ENCODE measurements at regions not wholly inside any gene's neighbourhood (a gene's known extent, or its start where the extent isn't known, plus 50 kb on each side); places are given as distances from the start of the nearest gene placed in this dataset.

DNA sequence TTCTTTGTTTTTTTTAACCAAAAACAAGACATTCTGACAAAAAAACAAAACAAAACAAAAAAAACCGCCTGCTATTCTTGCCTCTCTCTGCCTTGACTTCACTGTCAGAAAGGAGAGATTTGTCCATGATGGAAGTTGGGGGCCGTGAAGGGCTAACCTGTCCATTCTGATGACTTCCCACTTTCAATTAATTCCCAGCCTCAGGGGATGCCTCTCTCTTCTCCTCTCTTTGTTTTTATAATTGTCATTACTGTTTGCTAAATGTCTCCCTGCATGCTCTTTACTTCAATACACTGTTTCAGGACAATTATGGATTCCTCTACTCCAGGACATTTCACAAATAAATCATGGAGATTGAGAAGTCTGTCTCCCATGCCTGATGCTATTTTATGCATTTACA, 130.5 kb upstream of the CNR1 start:
- TF ChIP-seq, protein P1, sequence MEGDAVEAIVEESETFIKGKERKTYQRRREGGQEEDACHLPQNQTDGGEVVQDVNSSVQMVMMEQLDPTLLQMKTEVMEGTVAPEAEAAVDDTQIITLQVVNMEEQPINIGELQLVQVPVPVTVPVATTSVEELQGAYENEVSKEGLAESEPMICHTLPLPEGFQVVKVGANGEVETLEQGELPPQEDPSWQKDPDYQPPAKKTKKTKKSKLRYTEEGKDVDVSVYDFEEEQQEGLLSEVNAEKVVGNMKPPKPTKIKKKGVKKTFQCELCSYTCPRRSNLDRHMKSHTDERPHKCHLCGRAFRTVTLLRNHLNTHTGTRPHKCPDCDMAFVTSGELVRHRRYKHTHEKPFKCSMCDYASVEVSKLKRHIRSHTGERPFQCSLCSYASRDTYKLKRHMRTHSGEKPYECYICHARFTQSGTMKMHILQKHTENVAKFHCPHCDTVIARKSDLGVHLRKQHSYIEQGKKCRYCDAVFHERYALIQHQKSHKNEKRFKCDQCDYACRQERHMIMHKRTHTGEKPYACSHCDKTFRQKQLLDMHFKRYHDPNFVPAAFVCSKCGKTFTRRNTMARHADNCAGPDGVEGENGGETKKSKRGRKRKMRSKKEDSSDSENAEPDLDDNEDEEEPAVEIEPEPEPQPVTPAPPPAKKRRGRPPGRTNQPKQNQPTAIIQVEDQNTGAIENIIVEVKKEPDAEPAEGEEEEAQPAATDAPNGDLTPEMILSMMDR (IDR thresholded peaks at IDR 0.05; ENCODE audit: low read length): no peak
- TF ChIP-seq EZH2 (optimal IDR thresholded peaks at IDR 0.05; ENCODE audit: low read depth, low read length): no peak
- no peak for TF ChIP-seq EZH2phosphoT487 (IDR thresholded peaks at IDR 0.05; ENCODE audit: low read length)

All from MM.1S (cell line).